ENCODE measurements at regions not wholly inside any gene's neighbourhood (a gene's known extent, or its start where the extent isn't known, plus 50 kb on each side); places are given as distances from the start of the nearest gene placed in this dataset.

DNA sequence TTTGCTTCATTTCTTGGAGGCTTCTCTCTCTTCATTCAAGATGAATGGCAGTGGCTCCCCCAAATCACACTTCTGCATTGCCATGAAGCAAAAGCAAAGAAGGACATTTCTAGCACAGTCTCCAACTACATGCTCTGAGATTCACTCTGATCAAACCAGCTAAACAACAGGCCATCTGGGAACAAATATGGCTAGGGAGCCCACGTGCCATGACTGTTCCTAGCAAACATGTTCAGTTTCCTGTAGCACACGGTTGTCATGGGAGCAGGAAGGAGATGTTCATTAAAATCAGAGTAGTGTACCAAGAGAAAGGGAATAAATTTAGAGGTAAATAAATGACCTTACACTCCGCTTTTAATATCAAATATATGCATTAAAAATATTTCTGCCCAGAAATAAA lies 327.3 kb downstream of the GBE1 start:
- TF ChIP-seq POLR2A (IDR thresholded peaks at IDR 0.05) (no peak), EP300 (IDR thresholded peaks at IDR 0.05) (no peak)

All from suprapubic skin (tissue), 2 donors.